ENCODE measurements at regions not wholly inside any gene's neighbourhood (a gene's known extent, or its start where the extent isn't known, plus 50 kb on each side); places are given as distances from the start of the nearest gene placed in this dataset.

DNA sequence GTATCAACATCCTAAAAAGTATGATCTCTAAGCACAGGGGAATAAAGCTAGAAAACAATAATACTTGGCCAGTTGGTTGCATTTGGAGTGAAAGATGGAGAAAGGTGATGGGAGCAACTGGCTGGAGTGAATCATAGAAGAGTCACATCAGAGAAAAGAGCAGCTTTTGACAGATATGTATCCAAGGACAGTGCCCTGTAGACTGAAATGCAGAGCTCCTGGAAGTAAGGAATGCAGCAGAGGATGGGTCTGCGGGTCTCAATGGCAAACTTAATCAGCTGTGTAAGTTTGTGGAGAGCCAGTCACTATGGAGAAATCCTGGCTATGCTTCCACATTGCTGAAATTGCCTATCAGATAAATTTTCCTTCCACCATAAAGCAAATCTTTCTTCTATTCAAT is 218.1 kb upstream of the PRNP start:
- CTCF ChIA-PET, result no interaction called here
- RAD21 ChIA-PET (ENCODE audit: unreplicated experiment), result no interaction called here
- ATAC-seq (no peak), FAIRE-seq (no peak), DNase-seq (ENCODE audit: low read depth, low spot score) (no peak)
- in situ Hi-C loops (cut with MboI) (no loop called here), intact Hi-C loops (cut with micrococcal nuclease; ENCODE audit: unreplicated experiment) (no loop called here)
- H3K4me2 ChIP-seq (ENCODE audit: control insufficient read depth, insufficient read depth), result no peak overlapping the region
- no peak overlapping the region for H2AFZ ChIP-seq (ENCODE audit: control insufficient read depth, low read depth, low read length)
- no peak overlapping the region for H3K27ac ChIP-seq (ENCODE audit: control insufficient read depth, insufficient read depth)
- H3K79me2 ChIP-seq (ENCODE audit: control insufficient read depth, insufficient read depth, low read length), result no peaks in the 10 kb centered on the region
- H3K36me3 ChIP-seq (ENCODE audit: control insufficient read depth in 2 of 2, insufficient read depth in 2 of 2, low read length in 1 of 2), result no peaks in the 10 kb centered on the region
- peaks cover 0 to 2% of the 10 kb centered on the region in 2 experiments; a peak in 2 of 4 replicates for H3K27me3 ChIP-seq (replicated peaks in 1 of 2; ENCODE audit: control insufficient read depth in 2 of 2, insufficient read depth in 2 of 2, low read length in 1 of 2)
- no peaks in the 10 kb centered on the region for H3K4me1 ChIP-seq (ENCODE audit: control insufficient read depth, insufficient read depth, low read length)
- BruUV-seq (replicated peaks), result no TSS peak
- H3K4me3 ChIP-seq, result no peak overlapping the region
- no peaks in the 10 kb centered on the region for H3K9me3 ChIP-seq (replicated peaks; ENCODE audit: control insufficient read depth, insufficient read depth, low read length)
- TF ChIP-seq, protein P1, sequence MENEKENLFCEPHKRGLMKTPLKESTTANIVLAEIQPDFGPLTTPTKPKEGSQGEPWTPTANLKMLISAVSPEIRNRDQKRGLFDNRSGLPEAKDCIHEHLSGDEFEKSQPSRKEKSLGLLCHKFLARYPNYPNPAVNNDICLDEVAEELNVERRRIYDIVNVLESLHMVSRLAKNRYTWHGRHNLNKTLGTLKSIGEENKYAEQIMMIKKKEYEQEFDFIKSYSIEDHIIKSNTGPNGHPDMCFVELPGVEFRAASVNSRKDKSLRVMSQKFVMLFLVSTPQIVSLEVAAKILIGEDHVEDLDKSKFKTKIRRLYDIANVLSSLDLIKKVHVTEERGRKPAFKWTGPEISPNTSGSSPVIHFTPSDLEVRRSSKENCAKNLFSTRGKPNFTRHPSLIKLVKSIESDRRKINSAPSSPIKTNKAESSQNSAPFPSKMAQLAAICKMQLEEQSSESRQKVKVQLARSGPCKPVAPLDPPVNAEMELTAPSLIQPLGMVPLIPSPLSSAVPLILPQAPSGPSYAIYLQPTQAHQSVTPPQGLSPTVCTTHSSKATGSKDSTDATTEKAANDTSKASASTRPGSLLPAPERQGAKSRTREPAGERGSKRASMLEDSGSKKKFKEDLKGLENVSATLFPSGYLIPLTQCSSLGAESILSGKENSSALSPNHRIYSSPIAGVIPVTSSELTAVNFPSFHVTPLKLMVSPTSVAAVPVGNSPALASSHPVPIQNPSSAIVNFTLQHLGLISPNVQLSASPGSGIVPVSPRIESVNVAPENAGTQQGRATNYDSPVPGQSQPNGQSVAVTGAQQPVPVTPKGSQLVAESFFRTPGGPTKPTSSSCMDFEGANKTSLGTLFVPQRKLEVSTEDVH (IDR thresholded peaks at IDR 0.05; ENCODE audit: low read depth, partially characterized antibody), result no peak
- TF ChIP-seq BHLHE40 (IDR thresholded peaks at IDR 0.05; ENCODE audit: borderline replicate concordance in 1 of 2, low read depth in 2 of 2, low read length in 1 of 2) (no peak), IRF4 (IDR thresholded peaks at IDR 0.05; ENCODE audit: low read depth, low read length) (no peak), CHD4 (IDR thresholded peaks at IDR 0.05) (no peak), RAD21 (IDR thresholded peaks at IDR 0.05; ENCODE audit: insufficient read depth, low read depth, low read length) (no peak), NRF1 (conservative IDR thresholded peaks at IDR 0.05; ENCODE audit: low read depth, low read length) (no peak), HDGF (IDR thresholded peaks at IDR 0.05) (no peak)
- TF ChIP-seq, protein P2, sequence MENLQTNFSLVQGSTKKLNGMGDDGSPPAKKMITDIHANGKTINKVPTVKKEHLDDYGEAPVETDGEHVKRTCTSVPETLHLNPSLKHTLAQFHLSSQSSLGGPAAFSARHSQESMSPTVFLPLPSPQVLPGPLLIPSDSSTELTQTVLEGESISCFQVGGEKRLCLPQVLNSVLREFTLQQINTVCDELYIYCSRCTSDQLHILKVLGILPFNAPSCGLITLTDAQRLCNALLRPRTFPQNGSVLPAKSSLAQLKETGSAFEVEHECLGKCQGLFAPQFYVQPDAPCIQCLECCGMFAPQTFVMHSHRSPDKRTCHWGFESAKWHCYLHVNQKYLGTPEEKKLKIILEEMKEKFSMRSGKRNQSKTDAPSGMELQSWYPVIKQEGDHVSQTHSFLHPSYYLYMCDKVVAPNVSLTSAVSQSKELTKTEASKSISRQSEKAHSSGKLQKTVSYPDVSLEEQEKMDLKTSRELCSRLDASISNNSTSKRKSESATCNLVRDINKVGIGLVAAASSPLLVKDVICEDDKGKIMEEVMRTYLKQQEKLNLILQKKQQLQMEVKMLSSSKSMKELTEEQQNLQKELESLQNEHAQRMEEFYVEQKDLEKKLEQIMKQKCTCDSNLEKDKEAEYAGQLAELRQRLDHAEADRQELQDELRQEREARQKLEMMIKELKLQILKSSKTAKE (IDR thresholded peaks at IDR 0.05; ENCODE audit: low read depth, poor library complexity, severe bottlenecking), result no peak
- SMC1A ChIA-PET (ENCODE audit: uncharacterized antibody, unreplicated experiment), result interaction anchor here (0.7 kb wide), 1 partner anchor 34 kb away, joined by 3 read pairs; no protein-coding TSS in a partner anchor
- POLR2A ChIA-PET, result no interaction called here
- H4K20me1 ChIP-seq (ENCODE audit: control insufficient read depth, insufficient read depth), result no peaks in the 10 kb centered on the region
- no peak overlapping the region for H3K9ac ChIP-seq (ENCODE audit: control insufficient read depth, insufficient read depth, low read length)
- WGBS (ENCODE audit: insufficient coverage, insufficient replicate concordance, low lambda C conversion rate, missing lambda C conversion rate), result 4% methylated on average over 1 of the region's 1 CpG

All from GM12878 (cell line).